HCT116 (cell line): ENCODE measurements at regions not wholly inside any gene's neighbourhood (a gene's known extent, or its start where the extent isn't known, plus 50 kb on each side); places are given as distances from the start of the nearest gene placed in this dataset.

Experiments used
- ATAC-seq: fragments of 200-7000 bp; cut with Tn5 transposase; 2 replicates; pipeline ENCODE4 v1.9.1; 2020; ENCODE audit warnings: mild to moderate bottlenecking, moderate library complexity
- BruUV-seq: library from RNA; stranded (reverse); fragments of 400-500 nt; replicated peaks from 2 replicates; lab custom pipeline; 2021; lab: Mats Ljungman, UMichigan
- CTCF ChIA-PET: fragments of 300-600 bp; sonication (Branson Sonifier 250); formaldehyde crosslinking; loops from one replicate; lab custom pipeline; 2021; ENCODE audit warnings: antibody characterized with exemption; lab: Charles Lee
- POLR2A ChIA-PET: fragments of 300-600, 350-600 bp; sonication (Branson Sonifier 250); formaldehyde crosslinking; loops from one replicate; lab custom pipeline; 2021; ENCODE audit warnings: antibody characterized with exemption; lab: Charles Lee
- RAD21 ChIA-PET, 2 experiments: fragments of 300-600 bp; sonication (Branson Sonifier 250); formaldehyde crosslinking; loops; one replicate each; lab custom pipeline; 2023; ENCODE audit warnings: low total read pairs in 2 of 2; ENCODE audit not compliant: uncharacterized antibody in 2 of 2, unreplicated experiment in 2 of 2, low non-redundant PET in 1 of 2; lab: Charles Lee
- DNase-seq: peaks from one replicate; pipeline ENCODE4 v3.0.0-alpha.2; 2010; ENCODE audit warnings: low read depth, low spot score
- H2AFZ ChIP-seq: fragments of 200-600 bp; shearing (Covaris generic), sonication (generic); 2 replicates; pipeline ENCODE4 v1.6.1; 2017; ENCODE audit warnings: low read depth, mixed run types, mixed read lengths, antibody characterized with exemption, low read length; ENCODE audit not compliant: poor library complexity, severe bottlenecking
- H3K27ac ChIP-seq: 2 replicates; pipeline ENCODE4 v1.5.1; 2012; ENCODE audit warnings: low read depth, low read length
- H3K27me3 ChIP-seq: fragments of 200-600 bp; sonication (generic); 2 replicates; pipeline ENCODE4 v1.6.1; 2016; ENCODE audit warnings: mixed run types, low read length, mixed read lengths; ENCODE audit not compliant: insufficient read depth
- H3K36me3 ChIP-seq, 2 experiments: fragments of 200-500 bp in 1 of 2; fragments of 200-600 bp in 1 of 2; sonication (Bioruptor generic) in 1 of 2; sonication (generic) in 1 of 2; 2 replicates each; pipeline versions ENCODE4 v1.5.1 to v1.6.1; 2014 to 2016; ENCODE audit warnings: low read length in 2 of 2, inconsistent platforms in 1 of 2, mixed read lengths in 1 of 2, mixed run types in 1 of 2; ENCODE audit not compliant: insufficient read depth in 2 of 2, control insufficient read depth in 1 of 2
- H3K4me1 ChIP-seq, 2 experiments: fragments of 200-600 bp in 1 of 2; sonication (generic) in 1 of 2; 2 replicates each; pipeline versions ENCODE4 v1.5.1 to v1.6.1; 2012 to 2017; ENCODE audit warnings: low read length in 2 of 2, inconsistent platforms in 1 of 2, mild to moderate bottlenecking in 1 of 2, mixed read lengths in 1 of 2, mixed run types in 1 of 2, moderate library complexity in 1 of 2; ENCODE audit not compliant: insufficient read depth in 2 of 2, control insufficient read depth in 1 of 2
- H3K4me2 ChIP-seq: fragments of 200-600 bp; sonication (generic); 2 replicates; pipeline ENCODE4 v1.6.1; 2017; ENCODE audit warnings: mixed run types, low read length, mixed read lengths
- H3K4me3 ChIP-seq, 2 experiments: fragments of 200-600 bp in 1 of 2; sonication (generic) in 1 of 2; replicated peaks in 1 of 2; 2 replicates each; pipeline ENCODE4 v1.5.1; 2011 to 2016; ENCODE audit warnings: low read length in 2 of 2, control low read depth in 1 of 2, low read depth in 1 of 2, mild to moderate bottlenecking in 1 of 2, mixed read lengths in 1 of 2, mixed run types in 1 of 2
- H3K79me2 ChIP-seq: fragments of 200-600 bp; sonication (generic); 2 replicates; pipeline ENCODE4 v1.6.1; 2017; ENCODE audit warnings: mild to moderate bottlenecking, mixed run types, low read length, moderate library complexity, mixed read lengths; ENCODE audit not compliant: insufficient read depth
- H3K9ac ChIP-seq: fragments of 200-600 bp; sonication (generic); 2 replicates; pipeline ENCODE4 v1.6.1; 2016; ENCODE audit warnings: low read length, mixed read lengths
- H3K9me2 ChIP-seq: fragments of 200-600 bp; sonication (generic), shearing (Covaris generic); 2 replicates; pipeline ENCODE4 v1.6.1; 2017; ENCODE audit warnings: mixed run types, mild to moderate bottlenecking, moderate library complexity; ENCODE audit not compliant: insufficient read depth
- H3K9me3 ChIP-seq, 2 experiments: fragments of 200-500 bp in 1 of 2; fragments of 200-600 bp in 1 of 2; sonication (Bioruptor generic) in 1 of 2; sonication (generic) in 1 of 2; 2 replicates each; pipeline ENCODE4 v1.6.1; 2014 to 2017; ENCODE audit warnings: low read length in 2 of 2, mixed read lengths in 2 of 2, inconsistent platforms in 1 of 2, low read depth in 1 of 2, mild to moderate bottlenecking in 1 of 2, mixed run types in 1 of 2, moderate library complexity in 1 of 2; ENCODE audit not compliant: control insufficient read depth in 1 of 2, insufficient read depth in 1 of 2
- H4K20me1 ChIP-seq: fragments of 200-600 bp; sonication (generic), shearing (Covaris generic); 2 replicates; pipeline ENCODE4 v1.6.1; 2017; ENCODE audit warnings: mixed run types, mild to moderate bottlenecking, moderate library complexity; ENCODE audit not compliant: insufficient read depth
- CTCF ChIP-seq, 3 experiments: fragments of 200-600 bp in 1 of 3; sonication (generic) in 1 of 3; IDR thresholded peaks in 2 of 3; conservative IDR thresholded peaks in 1 of 3; 2 replicates each; pipeline ENCODE4 v1.5.1; 2012 to 2017; ENCODE audit warnings: low read depth in 2 of 3, low read length in 2 of 3, antibody characterized with exemption in 1 of 3, borderline replicate concordance in 1 of 3, control low read depth in 1 of 3, mild to moderate bottlenecking in 1 of 3, mixed read lengths in 1 of 3, mixed run types in 1 of 3, moderate library complexity in 1 of 3; ENCODE audit not compliant: insufficient read depth in 1 of 3
- ELF1 ChIP-seq: IDR thresholded peaks from 2 replicates; pipeline ENCODE4 v1.6.1; 2012; ENCODE audit warnings: low read depth, borderline replicate concordance
- FOSL1 ChIP-seq: IDR thresholded peaks from 2 replicates; pipeline ENCODE4 v1.6.1; 2012; ENCODE audit warnings: low read depth
- JUND ChIP-seq: IDR thresholded peaks from 2 replicates; pipeline ENCODE4 v1.6.1; 2012
- POLR2AphosphoS5 ChIP-seq: IDR thresholded peaks from 2 replicates; pipeline ENCODE4 v1.6.1; 2011; ENCODE audit warnings: mild to moderate bottlenecking, low read depth, low read length, moderate library complexity
- RAD21 ChIP-seq: IDR thresholded peaks from 2 replicates; pipeline ENCODE4 v1.6.1; 2012; ENCODE audit warnings: low read depth, mild to moderate bottlenecking
- SIN3A ChIP-seq: IDR thresholded peaks from 2 replicates; pipeline ENCODE4 v1.6.1; 2012; ENCODE audit warnings: low read depth
- SP1 ChIP-seq: IDR thresholded peaks from 2 replicates; pipeline ENCODE4 v1.6.1; 2012; ENCODE audit warnings: low read depth
- YY1 ChIP-seq: IDR thresholded peaks from 2 replicates; pipeline ENCODE4 v1.6.1; 2011; ENCODE audit warnings: low read length, low read depth, moderate library complexity, mild to moderate bottlenecking; ENCODE audit not compliant: insufficient replicate concordance; ENCODE audit errors: extremely low read depth
- ZFX ChIP-seq: fragments of 450-650 bp; IDR thresholded peaks from 2 replicates; pipeline ENCODE4 v1.6.1; 2017
- ZNF274 ChIP-seq: fragments of 200-500 bp; sonication (Bioruptor generic); IDR thresholded peaks from 2 replicates; pipeline ENCODE4 v1.6.1; 2014; ENCODE audit warnings: mild to moderate bottlenecking, low read depth, low read length, inconsistent platforms
- intact Hi-C: fragments of 100-400 bp; cut with micrococcal nuclease; formaldehyde crosslinking; loops from 2 replicates; pipeline ENCODE4 v1.10.0; 2022
- TF ChIP-seq, protein P1 (sequence below): IDR thresholded peaks from 2 replicates; pipeline ENCODE4 v1.6.1; 2012; ENCODE audit warnings: low read depth
- TF ChIP-seq, protein P2 (sequence below): IDR thresholded peaks from 2 replicates; pipeline ENCODE4 v1.6.1; 2012

- no TSS peak for BruUV-seq
- Histone ChIP-seq H3K27me3 (no peaks in the 10 kb centered on the region), H4K20me1 (no peaks in the 10 kb centered on the region), H3K79me2 (no peaks in the 10 kb centered on the region), H3K4me1 (no peaks in the 10 kb centered on the region), H3K9me3 (no peaks in the 10 kb centered on the region), H3K36me3 (no peaks in the 10 kb centered on the region), H3K9me2 (no peaks in the 10 kb centered on the region), H2AFZ (no peak overlapping the region), H3K27ac (no peak overlapping the region), H3K4me2 (no peak overlapping the region), H3K9ac (no peak overlapping the region), H3K4me3 (no peak overlapping the region)
- ATAC-seq (no peak), DNase-seq (no peak)
- CTCF ChIA-PET, result no interaction called here
- POLR2A ChIA-PET, result no interaction called here
- RAD21 ChIA-PET, result no interaction called here
- TF ChIP-seq SIN3A (no peak), JUND (no peak), CTCF (IDR thresholded peaks at IDR 0.05 in 2 of 3, conservative IDR thresholded peaks at IDR 0.05 in 1 of 3; ENCODE audit: borderline replicate concordance in 1 of 3, insufficient read depth in 1 of 3, low read depth in 2 of 3, low read length in 2 of 3) (no peak), ZNF274 (no peak), RAD21 (no peak), YY1 (no peak), POLR2AphosphoS5 (no peak), ELF1 (no peak)
- intact Hi-C loops, result no loop called here
These were observed 257.0 kb downstream of the ASMT start for GRCh38 chrX:1871887-1872286.

GRCh38 chrX:1873671-1874070 is 258.8 kb downstream of the ASMT start:
- POLR2A ChIA-PET, result no interaction called here
- DNase-seq, result no peak
- intact Hi-C loops, result no loop called here
- no peaks in the 10 kb centered on the region for H3K27me3 ChIP-seq
- BruUV-seq, result no TSS peak
- no peak overlapping the region for H3K4me2 ChIP-seq
- CTCF ChIA-PET, result no interaction called here
- no peak overlapping the region for H3K9ac ChIP-seq
- H4K20me1 ChIP-seq, result no peaks in the 10 kb centered on the region
- no peak overlapping the region for H3K4me3 ChIP-seq
- no peak for ATAC-seq
- H3K9me2 ChIP-seq, result no peaks in the 10 kb centered on the region
- H3K27ac ChIP-seq, result no peak overlapping the region
- RAD21 ChIA-PET, result no interaction called here
- H3K79me2 ChIP-seq, result no peaks in the 10 kb centered on the region
- no peaks in the 10 kb centered on the region for H3K36me3 ChIP-seq
- no peaks in the 10 kb centered on the region for H3K9me3 ChIP-seq
- H3K4me1 ChIP-seq, result no peaks in the 10 kb centered on the region
- no peak overlapping the region for H2AFZ ChIP-seq
- TF ChIP-seq SP1, result no peak
- no peak for TF ChIP-seq ZFX
- TF ChIP-seq, protein P1, sequence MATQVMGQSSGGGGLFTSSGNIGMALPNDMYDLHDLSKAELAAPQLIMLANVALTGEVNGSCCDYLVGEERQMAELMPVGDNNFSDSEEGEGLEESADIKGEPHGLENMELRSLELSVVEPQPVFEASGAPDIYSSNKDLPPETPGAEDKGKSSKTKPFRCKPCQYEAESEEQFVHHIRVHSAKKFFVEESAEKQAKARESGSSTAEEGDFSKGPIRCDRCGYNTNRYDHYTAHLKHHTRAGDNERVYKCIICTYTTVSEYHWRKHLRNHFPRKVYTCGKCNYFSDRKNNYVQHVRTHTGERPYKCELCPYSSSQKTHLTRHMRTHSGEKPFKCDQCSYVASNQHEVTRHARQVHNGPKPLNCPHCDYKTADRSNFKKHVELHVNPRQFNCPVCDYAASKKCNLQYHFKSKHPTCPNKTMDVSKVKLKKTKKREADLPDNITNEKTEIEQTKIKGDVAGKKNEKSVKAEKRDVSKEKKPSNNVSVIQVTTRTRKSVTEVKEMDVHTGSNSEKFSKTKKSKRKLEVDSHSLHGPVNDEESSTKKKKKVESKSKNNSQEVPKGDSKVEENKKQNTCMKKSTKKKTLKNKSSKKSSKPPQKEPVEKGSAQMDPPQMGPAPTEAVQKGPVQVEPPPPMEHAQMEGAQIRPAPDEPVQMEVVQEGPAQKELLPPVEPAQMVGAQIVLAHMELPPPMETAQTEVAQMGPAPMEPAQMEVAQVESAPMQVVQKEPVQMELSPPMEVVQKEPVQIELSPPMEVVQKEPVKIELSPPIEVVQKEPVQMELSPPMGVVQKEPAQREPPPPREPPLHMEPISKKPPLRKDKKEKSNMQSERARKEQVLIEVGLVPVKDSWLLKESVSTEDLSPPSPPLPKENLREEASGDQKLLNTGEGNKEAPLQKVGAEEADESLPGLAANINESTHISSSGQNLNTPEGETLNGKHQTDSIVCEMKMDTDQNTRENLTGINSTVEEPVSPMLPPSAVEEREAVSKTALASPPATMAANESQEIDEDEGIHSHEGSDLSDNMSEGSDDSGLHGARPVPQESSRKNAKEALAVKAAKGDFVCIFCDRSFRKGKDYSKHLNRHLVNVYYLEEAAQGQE, result no peak
- TF ChIP-seq FOSL1, result no peak
- no peak for TF ChIP-seq CTCF (IDR thresholded peaks at IDR 0.05 in 2 of 3, conservative IDR thresholded peaks at IDR 0.05 in 1 of 3; ENCODE audit: borderline replicate concordance in 1 of 3, insufficient read depth in 1 of 3, low read depth in 2 of 3, low read length in 2 of 3)
- TF ChIP-seq, protein P2, sequence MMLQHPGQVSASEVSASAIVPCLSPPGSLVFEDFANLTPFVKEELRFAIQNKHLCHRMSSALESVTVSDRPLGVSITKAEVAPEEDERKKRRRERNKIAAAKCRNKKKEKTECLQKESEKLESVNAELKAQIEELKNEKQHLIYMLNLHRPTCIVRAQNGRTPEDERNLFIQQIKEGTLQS, result no peak
